Fibroblast of lung (primary cell): ENCODE measurements at regions not wholly inside any gene's neighbourhood (a gene's known extent, or its start where the extent isn't known, plus 50 kb on each side); places are given as distances from the start of the nearest gene placed in this dataset.

Source experiments
- EZH2 ChIP-seq: IDR thresholded peaks from 2 replicates; pipeline ENCODE4 v1.5.1; 2012; ENCODE audit warnings: low read length, control low read depth, mild to moderate bottlenecking; ENCODE audit errors: missing control alignments
- TF ChIP-seq, protein P1 (sequence below), 2 donors: IDR thresholded peaks in 1 of 2; conservative IDR thresholded peaks in 1 of 2; 1 replicate in 1 of 2; 2 replicates in 1 of 2; pipeline ENCODE4 v1.5.1; 2011 to 2012; ENCODE audit warnings: low read length in 2 of 2, control low read depth in 1 of 2, inconsistent platforms in 1 of 2, low read depth in 1 of 2, mild to moderate bottlenecking in 1 of 2

DNA sequence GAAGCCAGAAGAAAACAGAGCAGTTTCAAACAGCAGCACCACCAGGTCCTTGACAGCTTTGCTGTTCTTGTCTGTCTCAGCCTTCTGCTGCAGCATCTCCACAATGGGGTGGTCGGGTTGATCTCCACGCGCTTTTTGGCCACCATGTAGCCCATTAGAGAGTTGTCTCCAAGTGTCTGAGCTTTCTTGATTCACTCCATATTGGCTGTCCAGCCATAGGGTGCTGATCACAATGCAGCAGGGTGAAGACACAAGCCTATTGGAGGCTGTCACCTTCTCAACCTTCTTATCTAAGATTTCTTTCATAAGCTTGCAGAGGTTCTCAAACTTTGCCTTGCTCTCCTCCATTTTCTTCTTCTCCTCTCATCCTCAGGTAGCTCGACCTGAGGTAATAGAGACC lies 175.4 kb upstream of the S100G start:
- TF ChIP-seq, protein P1, sequence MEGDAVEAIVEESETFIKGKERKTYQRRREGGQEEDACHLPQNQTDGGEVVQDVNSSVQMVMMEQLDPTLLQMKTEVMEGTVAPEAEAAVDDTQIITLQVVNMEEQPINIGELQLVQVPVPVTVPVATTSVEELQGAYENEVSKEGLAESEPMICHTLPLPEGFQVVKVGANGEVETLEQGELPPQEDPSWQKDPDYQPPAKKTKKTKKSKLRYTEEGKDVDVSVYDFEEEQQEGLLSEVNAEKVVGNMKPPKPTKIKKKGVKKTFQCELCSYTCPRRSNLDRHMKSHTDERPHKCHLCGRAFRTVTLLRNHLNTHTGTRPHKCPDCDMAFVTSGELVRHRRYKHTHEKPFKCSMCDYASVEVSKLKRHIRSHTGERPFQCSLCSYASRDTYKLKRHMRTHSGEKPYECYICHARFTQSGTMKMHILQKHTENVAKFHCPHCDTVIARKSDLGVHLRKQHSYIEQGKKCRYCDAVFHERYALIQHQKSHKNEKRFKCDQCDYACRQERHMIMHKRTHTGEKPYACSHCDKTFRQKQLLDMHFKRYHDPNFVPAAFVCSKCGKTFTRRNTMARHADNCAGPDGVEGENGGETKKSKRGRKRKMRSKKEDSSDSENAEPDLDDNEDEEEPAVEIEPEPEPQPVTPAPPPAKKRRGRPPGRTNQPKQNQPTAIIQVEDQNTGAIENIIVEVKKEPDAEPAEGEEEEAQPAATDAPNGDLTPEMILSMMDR (conservative IDR thresholded peaks at IDR 0.05 in 1 of 2, IDR thresholded peaks at IDR 0.05 in 1 of 2; ENCODE audit: low read depth in 1 of 2, low read length in 2 of 2) = no peak
- no peak for TF ChIP-seq EZH2
